DMS53 (cell line): ENCODE measurements at regions not wholly inside any gene's neighbourhood (a gene's known extent, or its start where the extent isn't known, plus 50 kb on each side); places are given as distances from the start of the nearest gene placed in this dataset.

Source experiments
- DNase-seq: peaks from one replicate; lab custom pipeline; 2025; lab: John Stamatoyannopoulos, UW

- no peak for DNase-seq
Observed at GRCh38 chr18:56173542-56174220, 464.7 kb downstream of the TXNL1 start.

GRCh38 chr18:56172527-56172926 lies 465.9 kb downstream of the TXNL1 start:
- DNase-seq = no peak

- no peak for DNase-seq
Observed at GRCh38 chr18:56171848-56172247, 466.5 kb downstream of the TXNL1 start.

GRCh38 chr18:56168049-56168781 lies 470.2 kb downstream of the TXNL1 start:
- no peak for DNase-seq

- DNase-seq = no peak
Observed at GRCh38 chr18:56167366-56167765, 471.0 kb downstream of the TXNL1 start.

GRCh38 chr18:56166914-56167313 lies 471.5 kb downstream of the TXNL1 start:
- no peak for DNase-seq

GRCh38 chr18:56165601-56166355 lies 472.6 kb downstream of the TXNL1 start:
- DNase-seq = peak; percentile 53

- peak; percentile 52 for DNase-seq
Observed at GRCh38 chr18:56162311-56163265, 475.8 kb downstream of the TXNL1 start.

GRCh38 chr18:56161566-56162260 lies 476.7 kb downstream of the TXNL1 start:
- DNase-seq = no peak

- no peak for DNase-seq
Observed at GRCh38 chr18:56158676-56159075, 479.7 kb downstream of the TXNL1 start.

GRCh38 chr18:56157541-56157940 lies 480.9 kb downstream of the TXNL1 start:
- DNase-seq = no peak

- peak; percentile 50 for DNase-seq
Observed at GRCh38 chr18:56152551-56153310, 485.7 kb downstream of the TXNL1 start.

GRCh38 chr18:56148373-56148772 lies 490.0 kb downstream of the TXNL1 start:
- peak; percentile 18 for DNase-seq

- DNase-seq = no peak
Observed at GRCh38 chr18:56146565-56146964, 491.8 kb downstream of the TXNL1 start.

- no peak for DNase-seq
Observed at GRCh38 chr18:56142001-56142400, 496.4 kb downstream of the TXNL1 start.

GRCh38 chr18:56139792-56140254 lies 498.6 kb downstream of the TXNL1 start:
- no peak for DNase-seq

GRCh38 chr18:56139372-56139771 lies 499.0 kb downstream of the TXNL1 start:
- DNase-seq = no peak

- no peak for DNase-seq
Observed at GRCh38 chr18:56136105-56136504, 502.3 kb downstream of the TXNL1 start.

GRCh38 chr18:56130481-56130880 lies 507.9 kb downstream of the TXNL1 start:
- no peak for DNase-seq

- no peak for DNase-seq
Observed at GRCh38 chr18:56128153-56128791, 510.1 kb downstream of the TXNL1 start.
